ENCODE measurements at regions not wholly inside any gene's neighbourhood (a gene's known extent, or its start where the extent isn't known, plus 50 kb on each side); places are given as distances from the start of the nearest gene placed in this dataset.

DNA sequence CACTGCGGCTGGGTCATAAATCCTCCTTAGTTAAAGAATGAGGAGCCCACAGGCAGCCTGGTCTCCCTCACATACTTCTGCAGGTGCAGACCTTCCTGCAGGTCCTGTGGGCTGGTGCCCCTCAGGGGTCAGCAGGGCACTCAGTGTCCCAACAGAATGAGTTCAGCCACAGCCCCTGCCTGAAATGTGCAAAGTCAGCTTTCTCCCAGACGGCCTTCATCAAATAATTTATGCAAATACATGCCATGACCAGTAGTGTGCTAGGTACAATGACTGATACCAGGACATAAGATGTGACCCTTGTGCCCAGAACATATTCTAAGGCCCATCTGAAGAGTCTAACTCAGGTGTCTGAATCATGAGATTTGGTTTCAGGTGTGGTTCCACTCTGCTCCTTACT, 703.4 kb downstream of the TBC1D22A start:
- intact Hi-C loops (cut with DNase I): no loop called here
- no peak for DNase-seq
- no peaks in the 10 kb centered on the region for H3K9me3 ChIP-seq
- H3K36me3 ChIP-seq: no peaks in the 10 kb centered on the region
- no peaks in the 10 kb centered on the region for H3K27me3 ChIP-seq
- H3K27ac ChIP-seq: no peak overlapping the region
- 59 to 69% (median 68%) methylated on average over 2 of the region's 2 CpGs for WGBS, 3 donors
- no peak overlapping the region for H3K4me3 ChIP-seq
- TF ChIP-seq POLR2A (IDR thresholded peaks at IDR 0.05): no peak
- no peak for TF ChIP-seq EP300 (IDR thresholded peaks at IDR 0.05)
- TF ChIP-seq, protein P1, sequence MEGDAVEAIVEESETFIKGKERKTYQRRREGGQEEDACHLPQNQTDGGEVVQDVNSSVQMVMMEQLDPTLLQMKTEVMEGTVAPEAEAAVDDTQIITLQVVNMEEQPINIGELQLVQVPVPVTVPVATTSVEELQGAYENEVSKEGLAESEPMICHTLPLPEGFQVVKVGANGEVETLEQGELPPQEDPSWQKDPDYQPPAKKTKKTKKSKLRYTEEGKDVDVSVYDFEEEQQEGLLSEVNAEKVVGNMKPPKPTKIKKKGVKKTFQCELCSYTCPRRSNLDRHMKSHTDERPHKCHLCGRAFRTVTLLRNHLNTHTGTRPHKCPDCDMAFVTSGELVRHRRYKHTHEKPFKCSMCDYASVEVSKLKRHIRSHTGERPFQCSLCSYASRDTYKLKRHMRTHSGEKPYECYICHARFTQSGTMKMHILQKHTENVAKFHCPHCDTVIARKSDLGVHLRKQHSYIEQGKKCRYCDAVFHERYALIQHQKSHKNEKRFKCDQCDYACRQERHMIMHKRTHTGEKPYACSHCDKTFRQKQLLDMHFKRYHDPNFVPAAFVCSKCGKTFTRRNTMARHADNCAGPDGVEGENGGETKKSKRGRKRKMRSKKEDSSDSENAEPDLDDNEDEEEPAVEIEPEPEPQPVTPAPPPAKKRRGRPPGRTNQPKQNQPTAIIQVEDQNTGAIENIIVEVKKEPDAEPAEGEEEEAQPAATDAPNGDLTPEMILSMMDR (IDR thresholded peaks at IDR 0.05): no peak
- H3K4me1 ChIP-seq (ENCODE audit: insufficient read depth): no peaks in the 10 kb centered on the region

DNA sequence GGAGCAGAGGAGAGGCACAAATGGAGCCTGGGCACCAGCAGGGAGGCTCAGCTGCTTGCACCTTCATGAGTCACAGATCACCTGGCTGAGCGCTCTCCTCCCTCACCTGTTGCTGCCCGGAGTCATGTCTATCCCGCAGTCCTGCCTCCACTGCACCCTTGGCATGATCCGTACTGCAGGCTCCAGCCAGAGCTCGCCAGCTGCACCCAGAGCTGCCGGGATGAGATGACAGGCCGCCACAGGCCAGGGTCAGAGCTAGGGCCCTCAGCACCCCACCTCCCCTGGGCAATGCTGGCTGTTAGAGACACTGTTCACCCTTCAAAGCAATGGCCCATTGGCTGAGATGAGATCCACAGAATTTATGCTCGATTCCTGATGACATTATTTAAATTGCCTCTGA, 702.8 kb downstream of the TBC1D22A start:
- TF ChIP-seq, protein P1 (IDR thresholded peaks at IDR 0.05): no peak
- no peak for TF ChIP-seq POLR2A (IDR thresholded peaks at IDR 0.05)
- no peak for TF ChIP-seq EP300 (IDR thresholded peaks at IDR 0.05)

DNA sequence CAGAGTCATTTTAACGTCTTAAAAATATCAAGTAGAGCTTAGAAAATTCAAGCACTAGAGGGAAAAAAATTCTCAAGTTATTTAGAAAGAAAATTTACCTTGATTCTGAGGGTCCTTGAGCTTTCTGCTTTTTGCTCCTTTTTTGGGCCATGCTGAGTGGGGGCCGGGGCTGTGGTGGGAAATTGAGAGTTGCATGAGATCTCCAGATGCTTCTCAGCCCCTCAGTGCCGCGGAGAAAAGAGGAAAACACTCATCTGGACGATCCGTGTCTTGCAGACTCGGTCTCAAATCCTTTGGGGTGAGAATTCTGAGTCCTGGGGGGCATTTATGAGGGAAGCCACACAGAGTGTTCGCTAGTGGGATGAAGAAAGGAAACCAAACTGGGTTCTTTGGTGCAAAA, 700.8 kb downstream of the TBC1D22A start:
- WGBS, 3 donors: 76 to 86% (median 84%) methylated on average over 8 of the region's 8 CpGs
- H3K27ac ChIP-seq: no peak overlapping the region

More for the DNA sequence above, 702.8 kb downstream of the TBC1D22A start:
- intact Hi-C loops (cut with DNase I): no loop called here
- 87 to 94% (median 91%) methylated on average over 8 of the region's 8 CpGs for WGBS, 3 donors
- no peak overlapping the region for H3K27ac ChIP-seq
- H3K4me1 ChIP-seq (ENCODE audit: insufficient read depth): no peaks in the 10 kb centered on the region
- no peaks in the 10 kb centered on the region for H3K9me3 ChIP-seq
- no peaks in the 10 kb centered on the region for H3K27me3 ChIP-seq
- no peak for DNase-seq
- H3K36me3 ChIP-seq: no peaks in the 10 kb centered on the region
- no peak overlapping the region for H3K4me3 ChIP-seq

DNA sequence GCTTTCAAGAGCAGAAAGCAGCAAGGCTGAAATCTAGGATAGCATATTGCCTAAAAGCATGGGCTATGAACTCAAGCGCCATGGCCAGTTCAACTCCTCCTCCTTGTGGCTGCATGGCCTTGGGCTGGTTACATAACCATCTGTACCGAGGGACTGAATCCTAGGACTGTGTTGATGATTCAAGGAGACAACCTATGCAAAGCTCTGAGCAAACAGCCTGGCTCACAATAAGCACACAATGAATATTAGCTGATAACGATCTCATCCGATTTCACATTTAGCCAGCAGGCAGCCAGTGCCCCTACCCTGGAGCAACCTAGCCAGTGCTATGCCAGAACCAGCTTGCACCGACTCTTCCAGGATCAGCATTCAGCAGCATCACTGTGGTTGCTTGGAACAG, 698.4 kb downstream of the TBC1D22A start:
- intact Hi-C loops (cut with DNase I): no loop called here
- DNase-seq: no peak
- H3K27ac ChIP-seq: no peak overlapping the region
- 60 to 64% (median 60%) methylated on average over 5 of the region's 5 CpGs for WGBS, 3 donors
- no peaks in the 10 kb centered on the region for H3K4me1 ChIP-seq (ENCODE audit: insufficient read depth)
- no peaks in the 10 kb centered on the region for H3K27me3 ChIP-seq
- no peaks in the 10 kb centered on the region for H3K9me3 ChIP-seq
- no peak overlapping the region for H3K4me3 ChIP-seq
- TF ChIP-seq POLR2A (IDR thresholded peaks at IDR 0.05) (no peak), EP300 (IDR thresholded peaks at IDR 0.05) (no peak)
- TF ChIP-seq, protein P1 (IDR thresholded peaks at IDR 0.05): no peak
- no peaks in the 10 kb centered on the region for H3K36me3 ChIP-seq

More for the DNA sequence above, 700.8 kb downstream of the TBC1D22A start:
- H3K4me1 ChIP-seq (ENCODE audit: insufficient read depth): no peaks in the 10 kb centered on the region
- TF ChIP-seq EP300 (IDR thresholded peaks at IDR 0.05): no peak
- H3K9me3 ChIP-seq: no peaks in the 10 kb centered on the region
- intact Hi-C loops (cut with DNase I): no loop called here
- H3K4me3 ChIP-seq: no peak overlapping the region
- no peaks in the 10 kb centered on the region for H3K27me3 ChIP-seq
- no peaks in the 10 kb centered on the region for H3K36me3 ChIP-seq
- DNase-seq: no peak

DNA sequence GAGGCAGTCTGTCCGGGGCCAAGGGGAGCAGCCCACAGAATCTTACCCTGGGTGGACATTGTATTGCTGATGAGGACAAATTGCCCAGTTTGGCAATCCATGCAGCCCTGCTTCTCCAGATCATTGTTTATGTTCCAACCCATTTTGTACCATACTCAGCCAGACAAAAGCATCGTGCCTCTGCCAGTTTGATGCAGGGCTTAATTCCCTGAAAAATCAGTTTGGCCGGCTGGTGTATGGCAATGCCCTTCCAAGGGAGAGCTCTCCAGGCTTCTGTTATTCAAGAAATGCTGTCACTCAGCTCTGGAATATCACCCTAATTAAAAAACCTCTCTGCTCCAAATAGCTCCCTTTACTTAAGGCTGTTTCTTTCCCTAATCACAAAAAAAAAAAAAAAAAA, 697.7 kb downstream of the TBC1D22A start:
- TF ChIP-seq POLR2A (IDR thresholded peaks at IDR 0.05) (no peak), EP300 (IDR thresholded peaks at IDR 0.05) (no peak)
- TF ChIP-seq, protein P1 (IDR thresholded peaks at IDR 0.05): no peak
- Histone ChIP-seq H3K27me3 (no peaks in the 10 kb centered on the region), H3K27ac (no peak overlapping the region), H3K9me3 (no peaks in the 10 kb centered on the region), H3K36me3 (no peaks in the 10 kb centered on the region), H3K4me1 (ENCODE audit: insufficient read depth) (no peaks in the 10 kb centered on the region), H3K4me3 (no peak overlapping the region)
- DNase-seq: no peak
- intact Hi-C loops (cut with DNase I): no loop called here
- WGBS, 3 donors: 78 to 83% (median 78%) methylated on average over 3 of the region's 3 CpGs
